ENCODE measurements at regions not wholly inside any gene's neighbourhood (a gene's known extent, or its start where the extent isn't known, plus 50 kb on each side); places are given as distances from the start of the nearest gene placed in this dataset.

- peaks cover 7 to 8% of the 10 kb centered on the region in 2 experiments; a peak in 3 of 5 replicates for H3K9me3 Mint-ChIP-seq
- no peak overlapping the region for H2BK5ac ChIP-seq (ENCODE audit: insufficient read length, low read length)
- no peak overlapping the region for H3K4ac ChIP-seq (ENCODE audit: low read depth, low read length)
- no peak overlapping the region for H2BK15ac ChIP-seq (ENCODE audit: low read depth, low read length)
- DNase-seq = no peak
- no peak overlapping the region for H3K56ac ChIP-seq (ENCODE audit: insufficient read length, low read depth, low read length)
- H2BK12ac ChIP-seq (ENCODE audit: insufficient read length, low read depth, low read length) = no peak overlapping the region
- peaks cover 0 to 13% (median 3%) of the 10 kb centered on the region in 3 experiments; a peak in 4 of 7 replicates for H3K36me3 Mint-ChIP-seq (ENCODE audit: insufficient read depth in 1 of 3, low read depth in 3 of 3)
- H3K27me3 ChIP-seq (ENCODE audit: insufficient read depth, low read length) = no peaks in the 10 kb centered on the region
- H4K20me1 ChIP-seq (ENCODE audit: control insufficient read depth, insufficient read depth, insufficient read length) = no peaks in the 10 kb centered on the region
- no peaks in the 10 kb centered on the region for H3K79me2 ChIP-seq (ENCODE audit: insufficient read depth, low read length)
- H2AK5ac ChIP-seq (ENCODE audit: insufficient read length, low read length) = no peak overlapping the region
- TF ChIP-seq, protein P1, sequence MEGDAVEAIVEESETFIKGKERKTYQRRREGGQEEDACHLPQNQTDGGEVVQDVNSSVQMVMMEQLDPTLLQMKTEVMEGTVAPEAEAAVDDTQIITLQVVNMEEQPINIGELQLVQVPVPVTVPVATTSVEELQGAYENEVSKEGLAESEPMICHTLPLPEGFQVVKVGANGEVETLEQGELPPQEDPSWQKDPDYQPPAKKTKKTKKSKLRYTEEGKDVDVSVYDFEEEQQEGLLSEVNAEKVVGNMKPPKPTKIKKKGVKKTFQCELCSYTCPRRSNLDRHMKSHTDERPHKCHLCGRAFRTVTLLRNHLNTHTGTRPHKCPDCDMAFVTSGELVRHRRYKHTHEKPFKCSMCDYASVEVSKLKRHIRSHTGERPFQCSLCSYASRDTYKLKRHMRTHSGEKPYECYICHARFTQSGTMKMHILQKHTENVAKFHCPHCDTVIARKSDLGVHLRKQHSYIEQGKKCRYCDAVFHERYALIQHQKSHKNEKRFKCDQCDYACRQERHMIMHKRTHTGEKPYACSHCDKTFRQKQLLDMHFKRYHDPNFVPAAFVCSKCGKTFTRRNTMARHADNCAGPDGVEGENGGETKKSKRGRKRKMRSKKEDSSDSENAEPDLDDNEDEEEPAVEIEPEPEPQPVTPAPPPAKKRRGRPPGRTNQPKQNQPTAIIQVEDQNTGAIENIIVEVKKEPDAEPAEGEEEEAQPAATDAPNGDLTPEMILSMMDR (conservative IDR thresholded peaks at IDR 0.05) = no peak
- H3K27me3 Mint-ChIP-seq (ENCODE audit: low read depth) = no peaks in the 10 kb centered on the region; the same call in 1 of the 2 replicates
- H2BK120ac ChIP-seq (ENCODE audit: low read depth, low read length, poor library complexity, severe bottlenecking) = no peak overlapping the region
- H3K23me2 ChIP-seq (ENCODE audit: insufficient read length, low read depth, low read length, poor library complexity, severe bottlenecking) = no peaks in the 10 kb centered on the region
- H3K9me3 ChIP-seq (ENCODE audit: control insufficient read depth, low read depth, low read length) = no peaks in the 10 kb centered on the region
- H2BK20ac ChIP-seq (ENCODE audit: low read depth, low read length, poor library complexity, severe bottlenecking) = no peak overlapping the region
- H3K18ac ChIP-seq (ENCODE audit: insufficient read length, low read depth, low read length) = no peak overlapping the region
- H4K8ac ChIP-seq (replicated peaks; ENCODE audit: insufficient read length, low read depth, low read length) = no peak overlapping the region
- no peak overlapping the region for H3T11ph ChIP-seq (ENCODE audit: low read length)
- H3K4me2 ChIP-seq (ENCODE audit: insufficient read depth, insufficient read length, low read length) = no peak overlapping the region
- no peak overlapping the region for H3K9ac ChIP-seq (ENCODE audit: extremely low read depth, insufficient read length, low read length)
- H3K79me1 ChIP-seq (ENCODE audit: insufficient read depth, low read depth, low read length, poor library complexity, severe bottlenecking) = no peaks in the 10 kb centered on the region
- no CpG with 5 or more reads among the region's 3 CpGs for WGBS (ENCODE audit: extremely low coverage, insufficient read length, low lambda C conversion rate)
- H4K91ac ChIP-seq (ENCODE audit: insufficient read length, low read depth, low read length) = no peak overlapping the region
- no peak overlapping the region for H3K27ac ChIP-seq (ENCODE audit: insufficient read length, low read depth, low read length)
- H3K4me1 Mint-ChIP-seq = no peaks in the 10 kb centered on the region
- H3K27ac Mint-ChIP-seq = no peak overlapping the region
- H3K4me3 Mint-ChIP-seq = no peak overlapping the region
- no peak overlapping the region for H3K14ac ChIP-seq (ENCODE audit: insufficient read depth, low read length)
- H2AFZ ChIP-seq (ENCODE audit: low read length) = no peak overlapping the region
- no peak overlapping the region for H4K5ac ChIP-seq (ENCODE audit: insufficient read length, low read depth, low read length)
- no peak overlapping the region for H3K23ac ChIP-seq (ENCODE audit: insufficient read length, low read depth, low read length)
- no peaks in the 10 kb centered on the region for H3K4me1 ChIP-seq (ENCODE audit: insufficient read depth, low read length)
Measured at GRCh38 chr11:106262852-106263251, 185.4 kb downstream of the AASDHPPT start.

Data from H9 (cell line).